ENCODE measurements at regions not wholly inside any gene's neighbourhood (a gene's known extent, or its start where the extent isn't known, plus 50 kb on each side); places are given as distances from the start of the nearest gene placed in this dataset.

DNA sequence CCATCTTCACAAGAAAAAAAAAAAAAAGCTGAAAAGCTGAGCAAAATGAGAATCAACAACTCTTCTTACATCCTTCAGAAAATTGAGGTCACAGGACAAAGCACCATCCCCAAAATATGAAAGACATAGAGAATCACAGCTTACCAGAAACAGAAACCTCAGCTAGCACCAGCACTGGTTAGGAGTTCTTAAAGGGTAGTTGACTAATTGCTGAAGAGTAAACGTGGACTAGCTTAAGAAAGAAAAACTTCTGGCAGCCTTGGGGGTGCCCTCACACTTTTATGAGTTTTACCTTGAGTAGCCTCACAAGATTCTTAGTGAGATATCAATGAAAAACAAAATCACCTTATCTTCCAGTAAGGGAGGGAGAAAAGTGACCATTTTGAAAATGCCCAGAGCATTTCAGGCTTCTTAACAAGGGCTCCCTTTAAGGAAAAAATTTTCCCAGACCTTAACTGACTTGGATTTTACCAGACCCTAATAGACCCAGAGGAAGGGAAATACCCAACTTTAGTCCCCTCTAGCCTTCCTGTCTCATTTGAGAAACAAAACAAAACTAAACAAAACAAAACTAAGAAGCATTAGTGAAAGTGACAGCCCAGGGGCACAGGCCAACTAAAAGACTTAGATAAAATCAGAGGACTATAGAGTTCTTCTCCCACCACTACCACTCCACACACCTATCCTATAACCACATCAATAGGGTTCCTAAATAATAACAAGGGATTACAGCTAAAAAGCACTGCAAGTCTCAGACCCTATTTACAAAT is 888.6 kb downstream of the DIAPH3 start:
- no peak for TF ChIP-seq EZH2 (IDR thresholded peaks at IDR 0.05; ENCODE audit: insufficient read depth, low read length)
- TF ChIP-seq, protein P1, sequence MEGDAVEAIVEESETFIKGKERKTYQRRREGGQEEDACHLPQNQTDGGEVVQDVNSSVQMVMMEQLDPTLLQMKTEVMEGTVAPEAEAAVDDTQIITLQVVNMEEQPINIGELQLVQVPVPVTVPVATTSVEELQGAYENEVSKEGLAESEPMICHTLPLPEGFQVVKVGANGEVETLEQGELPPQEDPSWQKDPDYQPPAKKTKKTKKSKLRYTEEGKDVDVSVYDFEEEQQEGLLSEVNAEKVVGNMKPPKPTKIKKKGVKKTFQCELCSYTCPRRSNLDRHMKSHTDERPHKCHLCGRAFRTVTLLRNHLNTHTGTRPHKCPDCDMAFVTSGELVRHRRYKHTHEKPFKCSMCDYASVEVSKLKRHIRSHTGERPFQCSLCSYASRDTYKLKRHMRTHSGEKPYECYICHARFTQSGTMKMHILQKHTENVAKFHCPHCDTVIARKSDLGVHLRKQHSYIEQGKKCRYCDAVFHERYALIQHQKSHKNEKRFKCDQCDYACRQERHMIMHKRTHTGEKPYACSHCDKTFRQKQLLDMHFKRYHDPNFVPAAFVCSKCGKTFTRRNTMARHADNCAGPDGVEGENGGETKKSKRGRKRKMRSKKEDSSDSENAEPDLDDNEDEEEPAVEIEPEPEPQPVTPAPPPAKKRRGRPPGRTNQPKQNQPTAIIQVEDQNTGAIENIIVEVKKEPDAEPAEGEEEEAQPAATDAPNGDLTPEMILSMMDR (IDR thresholded peaks at IDR 0.05; ENCODE audit: insufficient read depth, low read depth, low read length): no peak
